Prostate gland (tissue), 2 donors: ENCODE measurements at regions not wholly inside any gene's neighbourhood (a gene's known extent, or its start where the extent isn't known, plus 50 kb on each side); places are given as distances from the start of the nearest gene placed in this dataset.

Experiments
- CTCF ChIP-seq, 4 experiments: fragments of 200-600 bp in 2 of 4; fragments of 450-650 bp in 2 of 4; sonication (generic) in 2 of 4; IDR thresholded peaks; 1 replicate in 3 of 4; 2 replicates in 1 of 4; pipeline ENCODE4 v1.5.1; 2016 to 2019; ENCODE audit warnings: antibody characterized with exemption in 4 of 4, mild to moderate bottlenecking in 2 of 4, moderate library complexity in 2 of 4
- POLR2A ChIP-seq: fragments of 450-650 bp; IDR thresholded peaks from one replicate; pipeline ENCODE4 v1.6.1; 2016; ENCODE audit warnings: antibody characterized with exemption, mild to moderate bottlenecking

GRCh38 chr9:2300325-2300724 lies 285.2 kb downstream of the SMARCA2 start:
- TF ChIP-seq POLR2A = no peak
- no peak for TF ChIP-seq CTCF (IDR thresholded peaks at IDR 0.05)
